ENCODE measurements at regions not wholly inside any gene's neighbourhood (a gene's known extent, or its start where the extent isn't known, plus 50 kb on each side); places are given as distances from the start of the nearest gene placed in this dataset.

- Histone ChIP-seq H3K27ac (ENCODE audit: low read depth in 1 of 2, low read length in 2 of 2) (no peak overlapping the region), H3K4me1 (ENCODE audit: control insufficient read depth in 1 of 2, insufficient read depth in 2 of 2, low read length in 2 of 2) (no peaks in the 10 kb centered on the region), H3K9ac (ENCODE audit: insufficient read depth, low read length, poor library complexity, severe bottlenecking) (no peak overlapping the region), H3K79me2 (ENCODE audit: insufficient read depth, low read length) (no peaks in the 10 kb centered on the region), H3K36me3 (replicated peaks in 1 of 2; ENCODE audit: control insufficient read depth in 1 of 2, insufficient read depth in 2 of 2, low read length in 2 of 2) (no peaks in the 10 kb centered on the region), H4K20me1 (ENCODE audit: insufficient read depth, low read length) (no peaks in the 10 kb centered on the region), H3K27me3 (ENCODE audit: control insufficient read depth in 2 of 2, insufficient read depth in 2 of 2, low read length in 2 of 2) (no peaks in the 10 kb centered on the region), H3K9me3 (replicated peaks in 1 of 2; ENCODE audit: control insufficient read depth in 1 of 2, insufficient read depth in 1 of 2, low read length in 2 of 2) (peaks cover 0 to 4% of the 10 kb centered on the region in 2 donors), H3K4me3 (replicated peaks in 1 of 3; ENCODE audit: low read depth in 2 of 3, low read length in 3 of 3) (no peak overlapping the region), H2AFZ (ENCODE audit: insufficient read depth, low read depth, low read length, poor library complexity, severe bottlenecking) (no peak overlapping the region), H3K4me2 (replicated peaks; ENCODE audit: extremely low read depth, low read length, poor library complexity, severe bottlenecking) (no peak overlapping the region)
- no peak for TF ChIP-seq CTCF (IDR thresholded peaks at IDR 0.05)
- Mint-ChIP-seq H3K27me3 (ENCODE audit: low read depth in 3 of 3) (no peaks in the 10 kb centered on the region), H3K4me1 (no peaks in the 10 kb centered on the region), H3K27ac (no peak overlapping the region), H3K36me3 (no peaks in the 10 kb centered on the region), H3K4me3 (no peak overlapping the region), H3K9me3 (peaks cover 0 to 3% (median 0%) of the 10 kb centered on the region in 7 donors)
- DNase-seq: no peak
- WGBS (ENCODE audit: insufficient coverage): no CpG with 5 or more reads among the region's 2 CpGs
- intact Hi-C loops (cut with micrococcal nuclease): no loop called here
These were observed 992.4 kb downstream of the NSUN3 start for GRCh38 chr3:95055288-95055687.

GRCh38 chr3:95082191-95082590 lies 1019.3 kb downstream of the NSUN3 start:
- H3K79me2 ChIP-seq (ENCODE audit: insufficient read depth, low read length): no peaks in the 10 kb centered on the region
- no peaks in the 10 kb centered on the region for H3K27me3 ChIP-seq (ENCODE audit: control insufficient read depth in 2 of 2, insufficient read depth in 2 of 2, low read length in 2 of 2)
- Mint-ChIP-seq H3K4me3 (no peak overlapping the region), H3K36me3 (no peaks in the 10 kb centered on the region), H3K27ac (no peak overlapping the region), H3K9me3 (peaks cover 0 to 3% (median 0%) of the 10 kb centered on the region in 7 donors), H3K27me3 (ENCODE audit: low read depth in 3 of 3) (no peaks in the 10 kb centered on the region), H3K4me1 (no peaks in the 10 kb centered on the region)
- no CpG with 5 or more reads among the region's 3 CpGs for WGBS (ENCODE audit: insufficient coverage)
- H3K9me3 ChIP-seq (replicated peaks in 1 of 2; ENCODE audit: control insufficient read depth in 1 of 2, insufficient read depth in 1 of 2, low read length in 2 of 2): no peaks in the 10 kb centered on the region
- no peak overlapping the region for H3K4me2 ChIP-seq (replicated peaks; ENCODE audit: extremely low read depth, low read length, poor library complexity, severe bottlenecking)
- no peak overlapping the region for H3K4me3 ChIP-seq (replicated peaks in 1 of 3; ENCODE audit: low read depth in 2 of 3, low read length in 3 of 3)
- no peak overlapping the region for H3K27ac ChIP-seq (ENCODE audit: low read depth in 1 of 2, low read length in 2 of 2)
- DNase-seq: no peak
- no peaks in the 10 kb centered on the region for H4K20me1 ChIP-seq (ENCODE audit: insufficient read depth, low read length)
- no peaks in the 10 kb centered on the region for H3K36me3 ChIP-seq (replicated peaks in 1 of 2; ENCODE audit: control insufficient read depth in 1 of 2, insufficient read depth in 2 of 2, low read length in 2 of 2)
- no peak overlapping the region for H2AFZ ChIP-seq (ENCODE audit: insufficient read depth, low read depth, low read length, poor library complexity, severe bottlenecking)
- no peak overlapping the region for H3K9ac ChIP-seq (ENCODE audit: insufficient read depth, low read length, poor library complexity, severe bottlenecking)
- intact Hi-C loops (cut with micrococcal nuclease): no loop called here
- no peak for TF ChIP-seq CTCF (IDR thresholded peaks at IDR 0.05)
- no peaks in the 10 kb centered on the region for H3K4me1 ChIP-seq (ENCODE audit: control insufficient read depth in 1 of 2, insufficient read depth in 2 of 2, low read length in 2 of 2)

Measured in CD14-positive monocyte (primary cell).